H1 (cell line): ENCODE measurements at regions not wholly inside any gene's neighbourhood (a gene's known extent, or its start where the extent isn't known, plus 50 kb on each side); places are given as distances from the start of the nearest gene placed in this dataset.

Experiments used
- CTCF ChIA-PET: fragments of 300-600 bp; sonication (Branson Sonifier 250); formaldehyde crosslinking; loops from one replicate; lab custom pipeline; 2021; ENCODE audit not compliant: partially characterized antibody; lab: Charles Lee
- POLR2A ChIA-PET: fragments of 300-600 bp; sonication (Branson Sonifier 250); formaldehyde crosslinking; loops from one replicate; lab custom pipeline; 2021; ENCODE audit warnings: inconsistent platforms; ENCODE audit not compliant: partially characterized antibody; lab: Charles Lee
- DNase-seq, 2 experiments: peaks; one replicate each; pipeline versions ENCODE4 v3.0.0 to v3.0.0-alpha.2; 2010 to 2022; ENCODE audit warnings: low spot score in 2 of 2, low read depth in 1 of 2, mixed read lengths in 1 of 2
- FAIRE-seq: peaks from 2 replicates; lab custom pipeline; 2011; peaks lifted over from hg19 to GRCh38; lab: Jason Lieb, UNC
- H2AFZ ChIP-seq: 2 replicates; pipeline ENCODE4 v1.8.1; 2012; ENCODE audit warnings: low read length, inconsistent platforms
- H2AK5ac ChIP-seq: 2 replicates; pipeline ENCODE4 v1.6.1; 2013; ENCODE audit warnings: low read depth, low read length
- H2BK120ac ChIP-seq: replicated peaks from 2 replicates; pipeline ENCODE3; 2013; ENCODE audit warnings: low read depth, low read length, inconsistent platforms
- H2BK12ac ChIP-seq: 2 replicates; pipeline ENCODE4 v1.6.1; 2013; ENCODE audit warnings: low read depth, low read length
- H2BK15ac ChIP-seq: 2 replicates; pipeline ENCODE4 v1.6.1; 2013; ENCODE audit warnings: low read length
- H2BK20ac ChIP-seq: 2 replicates; pipeline ENCODE4 v1.6.1; 2013; ENCODE audit warnings: low read length
- H2BK5ac ChIP-seq: 2 replicates; pipeline ENCODE4 v1.6.1; 2013; ENCODE audit warnings: low read depth, low read length
- H3K14ac ChIP-seq: 2 replicates; pipeline ENCODE4 v1.6.1; 2013; ENCODE audit warnings: inconsistent platforms; ENCODE audit not compliant: insufficient read length
- H3K18ac ChIP-seq: 2 replicates; pipeline ENCODE4 v1.6.1; 2013; ENCODE audit warnings: low read length; ENCODE audit errors: extremely low read depth
- H3K23ac ChIP-seq: 2 replicates; pipeline ENCODE4 v1.6.1; 2013; ENCODE audit warnings: inconsistent platforms; ENCODE audit not compliant: insufficient read length
- H3K23me2 ChIP-seq: 2 replicates; pipeline ENCODE4 v1.6.1; 2013; ENCODE audit warnings: low read depth, low read length
- H3K27ac ChIP-seq: 2 replicates; pipeline ENCODE4 v1.6.1; 2011; ENCODE audit warnings: low read depth, low read length, inconsistent platforms
- H3K27me3 ChIP-seq, 4 experiments: replicated peaks in 1 of 4; 1 replicate in 1 of 4; 2 replicates in 3 of 4; pipeline versions ENCODE4 v1.6.1 to v1.8.1; 2011 to 2013; ENCODE audit warnings: low read length in 3 of 4, mild to moderate bottlenecking in 3 of 4, inconsistent platforms in 2 of 4, mixed read lengths in 2 of 4, moderate library complexity in 1 of 4; ENCODE audit not compliant: control insufficient read depth in 3 of 4, insufficient read depth in 3 of 4; ENCODE audit errors: extremely low read depth in 1 of 4
- H3K36me3 ChIP-seq, 4 experiments: 2 replicates each; pipeline versions ENCODE4 v1.6.1 to v1.8.1; 2011 to 2013; ENCODE audit warnings: mild to moderate bottlenecking in 4 of 4, low read length in 3 of 4, moderate library complexity in 2 of 4, control low read depth in 1 of 4, inconsistent platforms in 1 of 4; ENCODE audit not compliant: insufficient read depth in 4 of 4, control insufficient read depth in 2 of 4
- H3K4ac ChIP-seq: replicated peaks from 2 replicates; pipeline ENCODE3; 2013; ENCODE audit warnings: low read length, low read depth, mixed read lengths, inconsistent platforms; ENCODE audit not compliant: insufficient read length
- H3K4me1 ChIP-seq, 4 experiments: replicated peaks in 1 of 4; 1 replicate in 1 of 4; 2 replicates in 3 of 4; pipeline versions ENCODE4 v1.6.1 to v1.8.1; 2011 to 2013; ENCODE audit warnings: low read length in 3 of 4, inconsistent platforms in 2 of 4, mixed read lengths in 1 of 4; ENCODE audit not compliant: insufficient read depth in 4 of 4, control insufficient read depth in 3 of 4
- H3K4me2 ChIP-seq, 2 experiments: 2 replicates each; pipeline versions ENCODE4 v1.6.1 to v1.8.1; 2011 to 2013; ENCODE audit warnings: low read depth in 2 of 2, low read length in 2 of 2, control low read depth in 1 of 2, inconsistent platforms in 1 of 2, mild to moderate bottlenecking in 1 of 2; ENCODE audit not compliant: insufficient read depth in 1 of 2
- H3K4me3 ChIP-seq, 4 experiments: fragments of 200-600, 300-600 bp in 1 of 4; sonication (generic), shearing (Covaris generic), sonication (Bioruptor Twin) in 1 of 4; 2 replicates each; pipeline versions ENCODE4 v1.5.1 to v1.8.1; 2011 to 2016; ENCODE audit warnings: low read length in 4 of 4, low read depth in 3 of 4, control low read depth in 2 of 4, inconsistent platforms in 2 of 4, mild to moderate bottlenecking in 2 of 4, mixed read lengths in 1 of 4, moderate library complexity in 1 of 4; ENCODE audit not compliant: insufficient read depth in 2 of 4; ENCODE audit errors: extremely low read depth in 1 of 4
- H3K56ac ChIP-seq: replicated peaks from 2 replicates; pipeline ENCODE3; 2013; ENCODE audit warnings: low read depth, mild to moderate bottlenecking, mixed read lengths, low read length, inconsistent platforms; ENCODE audit not compliant: insufficient read length
- H3K79me1 ChIP-seq: 2 replicates; pipeline ENCODE4 v1.6.1; 2013; ENCODE audit warnings: low read depth, low read length, control low read depth
- H3K79me2 ChIP-seq, 2 experiments: 2 replicates each; pipeline versions ENCODE4 v1.6.1 to v1.8.1; 2012 to 2013; ENCODE audit warnings: low read length in 2 of 2, mild to moderate bottlenecking in 2 of 2, inconsistent platforms in 1 of 2; ENCODE audit not compliant: insufficient read depth in 2 of 2, control insufficient read depth in 1 of 2
- H3K9ac ChIP-seq, 4 experiments: replicated peaks in 1 of 4; 1 replicate in 1 of 4; 2 replicates in 3 of 4; pipeline versions ENCODE4 v1.6.1 to v1.8.1; 2011 to 2013; ENCODE audit warnings: low read depth in 3 of 4, low read length in 3 of 4, control low read depth in 2 of 4, mild to moderate bottlenecking in 2 of 4, moderate library complexity in 2 of 4, inconsistent platforms in 1 of 4; ENCODE audit errors: extremely low read depth in 1 of 4
- H3K9me3 ChIP-seq, 2 experiments: 2 replicates each; pipeline versions ENCODE4 v1.6.1 to v1.8.1; 2012 to 2013; ENCODE audit warnings: mild to moderate bottlenecking in 2 of 2, moderate library complexity in 2 of 2, control low read depth in 1 of 2, inconsistent platforms in 1 of 2, low read depth in 1 of 2, low read length in 1 of 2, mixed read lengths in 1 of 2; ENCODE audit not compliant: insufficient read depth in 2 of 2
- H4K20me1 ChIP-seq, 2 experiments: replicated peaks in 1 of 2; 2 replicates each; pipeline versions ENCODE3 to v1.8.1; 2011 to 2013; ENCODE audit warnings: inconsistent platforms in 2 of 2, low read length in 2 of 2, mild to moderate bottlenecking in 1 of 2; ENCODE audit not compliant: insufficient read depth in 2 of 2, control insufficient read depth in 1 of 2
- H4K5ac ChIP-seq: 2 replicates; pipeline ENCODE4 v1.6.1; 2013; ENCODE audit warnings: low read length, low read depth, mixed read lengths, inconsistent platforms; ENCODE audit not compliant: insufficient read length
- H4K8ac ChIP-seq: 2 replicates; pipeline ENCODE4 v1.8.0; 2013; ENCODE audit warnings: mild to moderate bottlenecking, moderate library complexity, low read length, inconsistent platforms; ENCODE audit not compliant: insufficient read depth; ENCODE audit errors: extremely low read depth
- H4K91ac ChIP-seq: replicated peaks from 2 replicates; pipeline ENCODE3; 2013; ENCODE audit warnings: low read length, mixed read lengths, inconsistent platforms; ENCODE audit not compliant: insufficient read length
- SIRT6 ChIP-seq: IDR thresholded peaks from one replicate; pipeline ENCODE4 v1.7.1; 2012; ENCODE audit warnings: low read length, inconsistent platforms
- WGBS, 2 experiments: shearing (Covaris generic) in 1 of 2; methylation state at CpG; one replicate each; pipeline versions ENCODE4 v1.1.6 to v1.1.7; 2013 to 2015; ENCODE audit warnings: low lambda C conversion rate in 2 of 2, mixed read lengths in 2 of 2, inconsistent platforms in 1 of 2, low coverage in 1 of 2, missing lambda C conversion rate in 1 of 2; ENCODE audit not compliant: insufficient replicate concordance in 2 of 2, insufficient coverage in 1 of 2, insufficient read length in 1 of 2; ENCODE audit errors: extremely low coverage in 1 of 2, missing lambda C conversion rate in 1 of 2; 5-methylcytosine and 5-hydroxymethylcytosine counted together

DNA sequence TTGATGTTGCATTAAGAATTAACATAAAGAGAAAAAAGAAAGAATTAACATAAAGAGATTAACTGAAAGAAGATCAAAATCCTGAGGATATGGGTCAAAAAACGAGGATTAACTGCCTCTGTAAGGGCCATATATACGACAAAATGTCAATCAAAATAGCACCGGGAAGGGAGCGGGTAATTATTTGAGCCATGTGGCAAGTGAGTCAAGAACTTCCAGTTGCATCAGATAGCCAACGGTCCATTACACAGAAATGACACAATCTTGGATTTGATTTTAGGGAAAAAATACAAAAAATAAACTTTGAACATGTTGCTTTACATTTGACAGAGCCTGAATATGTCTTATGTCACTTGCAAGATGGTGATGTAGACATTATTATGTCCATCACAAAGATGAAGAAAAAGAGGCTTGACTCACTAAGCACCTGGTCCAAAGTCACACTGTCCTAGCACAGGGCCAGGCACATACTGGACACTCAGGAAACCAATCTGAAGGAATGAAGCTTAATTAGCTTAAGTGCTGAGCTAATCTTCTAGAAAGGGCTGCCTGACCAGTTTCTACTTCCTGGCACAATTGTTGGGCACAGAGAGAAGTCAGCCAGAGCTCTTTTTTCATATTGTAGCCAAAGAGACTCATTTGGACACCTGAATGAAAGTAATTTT lies 273.2 kb upstream of the PAPPA start:
- no peak overlapping the region for H3K9ac ChIP-seq
- H4K5ac ChIP-seq, result no peak overlapping the region
- no peak for FAIRE-seq

More for the DNA sequence above, 273.2 kb upstream of the PAPPA start:
- Histone ChIP-seq H2AFZ (no peak overlapping the region), H3K4me2 (no peak overlapping the region), H2BK120ac (no peak overlapping the region), H2BK12ac (no peak overlapping the region), H2AK5ac (no peak overlapping the region), H4K20me1 (no peaks in the 10 kb centered on the region), H3K56ac (no peak overlapping the region), H2BK5ac (no peak overlapping the region), H2BK20ac (no peak overlapping the region), H3K23ac (no peak overlapping the region), H3K27ac (no peak overlapping the region), H3K14ac (no peak overlapping the region), H3K23me2 (no peaks in the 10 kb centered on the region), H2BK15ac (no peak overlapping the region), H4K8ac (no peak overlapping the region), H4K91ac (no peak overlapping the region), H3K79me2 (no peaks in the 10 kb centered on the region), H3K4me3 (no peak overlapping the region), H3K18ac (no peak overlapping the region), H3K79me1 (no peaks in the 10 kb centered on the region), H3K4ac (peak overlapping the region; percentile 32), H3K4me1 (no peaks in the 10 kb centered on the region)
- POLR2A ChIA-PET, result no interaction called here
- DNase-seq, result no peak
- WGBS, 2 experiments, result 94% methylated on average over 5 of the region's 5 CpGs; no CpG with 5 or more reads in 1 of the 2 experiments
- no peak for TF ChIP-seq SIRT6
- TF ChIP-seq, all 59 proteins: peak for 0
- Histone ChIP-seq H3K27me3 (no peaks in the 10 kb centered on the region), H3K36me3 (no peaks in the 10 kb centered on the region), H3K9me3 (no peaks in the 10 kb centered on the region)
- CTCF ChIA-PET, result interaction anchor here (0.5 to 2.9 kb wide), 6 partner anchors 9 to 615 kb away, joined by 3 to 17 read pairs (median 6); no protein-coding TSS in a partner anchor
